Esophagus (tissue), 2 donors: ENCODE measurements at regions not wholly inside any gene's neighbourhood (a gene's known extent, or its start where the extent isn't known, plus 50 kb on each side); places are given as distances from the start of the nearest gene placed in this dataset.
A peak's percentile ranks its signal among the peaks of the same experiment; 100 is the strongest.

Source experiments
- H3K27ac ChIP-seq, 2 donors: one replicate each; pipeline ENCODE4 v1.5.1; 2013; ENCODE audit warnings: low read depth in 2 of 2, mild to moderate bottlenecking in 2 of 2, inconsistent platforms in 1 of 2, low read length in 1 of 2, moderate library complexity in 1 of 2
- H3K27me3 ChIP-seq, 2 donors: one replicate each; pipeline ENCODE4 v1.6.1; 2013; ENCODE audit warnings: low read length in 2 of 2, control low read depth in 1 of 2, mild to moderate bottlenecking in 1 of 2; ENCODE audit not compliant: insufficient read depth in 2 of 2, control insufficient read depth in 1 of 2
- H3K36me3 ChIP-seq, 2 donors: one replicate each; pipeline ENCODE4 v1.6.1; 2013; ENCODE audit warnings: low read length in 1 of 2; ENCODE audit not compliant: control insufficient read depth in 2 of 2, insufficient read depth in 2 of 2
- H3K4me1 ChIP-seq, 2 donors: one replicate each; pipeline ENCODE4 v1.6.1; 2013; ENCODE audit warnings: low read length in 1 of 2; ENCODE audit not compliant: control insufficient read depth in 2 of 2, insufficient read depth in 2 of 2
- H3K4me3 ChIP-seq, 2 donors: one replicate each; pipeline ENCODE4 v1.5.1; 2013; ENCODE audit warnings: low read length in 2 of 2, mild to moderate bottlenecking in 2 of 2, low read depth in 1 of 2, moderate library complexity in 1 of 2
- H3K9me3 ChIP-seq, 2 donors: one replicate each; pipeline ENCODE4 v1.6.1; 2013; ENCODE audit warnings: mild to moderate bottlenecking in 2 of 2, low read depth in 1 of 2, low read length in 1 of 2, moderate library complexity in 1 of 2; ENCODE audit not compliant: control insufficient read depth in 2 of 2, insufficient read depth in 1 of 2
- WGBS, 2 donors: extraction: QIAGEN DNeasy Blood & Tissue Kit; methylation state at CpG; one replicate each; pipeline ENCODE4 v1.1.7; 2013; 5-methylcytosine and 5-hydroxymethylcytosine counted together
- donor health status: healthy with polysubstance abuse.
- donor health status: Bipolar disorder and iron deficiency.

- Histone ChIP-seq H3K9me3 (no peaks in the 10 kb centered on the region), H3K27me3 (no peaks in the 10 kb centered on the region), H3K4me1 (peaks cover 0 to 2% of the 10 kb centered on the region in 2 donors), H3K36me3 (no peaks in the 10 kb centered on the region), H3K27ac (no peak overlapping the region), H3K4me3 (no peak overlapping the region)
Observed at GRCh38 chr18:61609131-61609530, 275.9 kb downstream of the CDH20 start.

GRCh38 chr18:61608316-61608715 lies 275.1 kb downstream of the CDH20 start:
- WGBS, 2 donors = 68 to 78% methylated on average over 1 of the region's 1 CpG
- Histone ChIP-seq H3K27ac (no peak overlapping the region), H3K4me3 (no peak overlapping the region), H3K36me3 (no peaks in the 10 kb centered on the region), H3K27me3 (no peaks in the 10 kb centered on the region), H3K4me1 (peaks cover 0 to 2% of the 10 kb centered on the region in 2 donors), H3K9me3 (no peaks in the 10 kb centered on the region)

GRCh38 chr18:61607867-61608266 lies 274.6 kb downstream of the CDH20 start:
- Histone ChIP-seq H3K4me1 (peaks cover 0 to 2% of the 10 kb centered on the region in 2 donors), H3K27me3 (no peaks in the 10 kb centered on the region), H3K27ac (no peak overlapping the region), H3K9me3 (no peaks in the 10 kb centered on the region), H3K4me3 (no peak overlapping the region), H3K36me3 (no peaks in the 10 kb centered on the region)
- 83 to 94% methylated on average over 2 of the region's 2 CpGs for WGBS, 2 donors

GRCh38 chr18:61606759-61607158 lies 273.5 kb downstream of the CDH20 start:
- Histone ChIP-seq H3K4me3 (peak overlapping the region in 1 of 2 donors; percentile 46), H3K4me1 (peaks cover 2% of the 10 kb centered on the region in 2 donors), H3K36me3 (no peaks in the 10 kb centered on the region), H3K27ac (peak overlapping the region in 1 of 2 donors; percentile 40), H3K27me3 (no peaks in the 10 kb centered on the region), H3K9me3 (no peaks in the 10 kb centered on the region)
- 5 to 6% methylated on average over 5 of the region's 5 CpGs for WGBS, 2 donors

GRCh38 chr18:61606068-61606660 lies 272.9 kb downstream of the CDH20 start:
- Histone ChIP-seq H3K36me3 (no peaks in the 10 kb centered on the region), H3K4me1 (peaks cover 2% of the 10 kb centered on the region in 2 donors), H3K27me3 (no peaks in the 10 kb centered on the region), H3K9me3 (no peaks in the 10 kb centered on the region), H3K4me3 (peak overlapping the region; percentile 2 to 46), H3K27ac (peak overlapping the region in 1 of 2 donors; percentile 40)
- 29 to 37% methylated on average over 17 of the region's 17 CpGs for WGBS, 2 donors

GRCh38 chr18:61605376-61606067 lies 272.3 kb downstream of the CDH20 start:
- 49 to 56% methylated on average over 3 of the region's 3 CpGs for WGBS, 2 donors
- no peak overlapping the region for H3K27ac ChIP-seq

More at GRCh38 chr18:61605376-61606067, 272.3 kb downstream of the CDH20 start:
- H3K9me3 ChIP-seq = no peaks in the 10 kb centered on the region
- H3K27me3 ChIP-seq = no peaks in the 10 kb centered on the region
- H3K36me3 ChIP-seq = no peaks in the 10 kb centered on the region
- peak overlapping the region in 1 of 2 donors; percentile 46 for H3K4me3 ChIP-seq
- peaks cover 2% of the 10 kb centered on the region in 2 donors for H3K4me1 ChIP-seq
